Osteocyte (in vitro differentiated cells): ENCODE measurements at regions not wholly inside any gene's neighbourhood (a gene's known extent, or its start where the extent isn't known, plus 50 kb on each side); places are given as distances from the start of the nearest gene placed in this dataset.

ENCODE experiments used
- DNase-seq: peaks from one replicate; pipeline ENCODE4 v3.0.0; 2021; ENCODE audit warnings: mixed read lengths; ENCODE audit not compliant: unreplicated experiment; ENCODE audit errors: extremely low spot score
- H3K27ac Mint-ChIP-seq: one replicate; pipeline ENCODE4 v1.8.0; 2021; ENCODE audit warnings: mild to moderate bottlenecking, mixed read lengths; ENCODE audit not compliant: unreplicated experiment
- H3K27me3 Mint-ChIP-seq: one replicate; pipeline ENCODE4 v1.8.0; 2021; ENCODE audit warnings: mixed read lengths; ENCODE audit not compliant: unreplicated experiment
- H3K36me3 Mint-ChIP-seq: one replicate; pipeline ENCODE4 v1.8.0; 2021; ENCODE audit warnings: mixed read lengths; ENCODE audit not compliant: unreplicated experiment
- H3K4me1 Mint-ChIP-seq: one replicate; pipeline ENCODE4 v1.8.0; 2021; ENCODE audit warnings: mixed read lengths; ENCODE audit not compliant: unreplicated experiment
- H3K4me3 Mint-ChIP-seq: one replicate; pipeline ENCODE4 v1.8.0; 2021; ENCODE audit warnings: mild to moderate bottlenecking, moderate library complexity, mixed read lengths; ENCODE audit not compliant: unreplicated experiment
- H3K9me3 Mint-ChIP-seq: one replicate; pipeline ENCODE4 v1.8.0; 2021; ENCODE audit warnings: mixed read lengths; ENCODE audit not compliant: unreplicated experiment
- CTCF ChIP-seq: fragments of 200-600 bp; sonication (generic); IDR thresholded peaks from 2 replicates; pipeline ENCODE4 v1.5.0; 2021; ENCODE audit warnings: antibody characterized with exemption, mild to moderate bottlenecking, moderate library complexity

DNA sequence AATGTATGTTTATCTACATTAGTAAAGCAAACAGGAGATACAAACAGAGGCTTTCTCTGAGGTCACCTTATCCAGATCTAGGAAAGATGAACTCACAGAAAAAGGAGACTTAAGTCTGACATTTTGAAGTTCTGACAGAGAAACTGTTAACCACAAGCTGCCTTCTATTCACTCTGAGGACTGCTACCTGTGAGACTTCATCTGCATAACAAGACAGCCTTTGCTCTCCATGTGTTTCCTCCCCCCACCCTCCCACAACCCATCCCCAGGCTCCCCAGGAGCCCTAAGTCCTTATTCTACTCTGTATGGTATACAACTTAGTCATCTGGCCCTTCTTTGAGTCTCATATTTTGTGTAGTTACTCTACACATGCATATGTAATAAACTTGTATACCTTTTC, 699.0 kb downstream of the FGF9 start:
- Mint-ChIP-seq H3K36me3 (no peaks in the 10 kb centered on the region), H3K4me1 (no peaks in the 10 kb centered on the region), H3K4me3 (no peak overlapping the region), H3K27me3 (no peaks in the 10 kb centered on the region), H3K27ac (no peak overlapping the region), H3K9me3 (peaks cover 56% of the 10 kb centered on the region)
- no peak for DNase-seq
- no peak for TF ChIP-seq CTCF

- Mint-ChIP-seq H3K9me3 (peaks cover 44% of the 10 kb centered on the region), H3K27ac (no peak overlapping the region), H3K36me3 (no peaks in the 10 kb centered on the region), H3K4me1 (no peaks in the 10 kb centered on the region), H3K4me3 (no peak overlapping the region), H3K27me3 (no peaks in the 10 kb centered on the region)
- DNase-seq, result no peak
- TF ChIP-seq CTCF, result no peak
Observed at GRCh38 chr13:22372261-22372660, 701.4 kb downstream of the FGF9 start.

DNA sequence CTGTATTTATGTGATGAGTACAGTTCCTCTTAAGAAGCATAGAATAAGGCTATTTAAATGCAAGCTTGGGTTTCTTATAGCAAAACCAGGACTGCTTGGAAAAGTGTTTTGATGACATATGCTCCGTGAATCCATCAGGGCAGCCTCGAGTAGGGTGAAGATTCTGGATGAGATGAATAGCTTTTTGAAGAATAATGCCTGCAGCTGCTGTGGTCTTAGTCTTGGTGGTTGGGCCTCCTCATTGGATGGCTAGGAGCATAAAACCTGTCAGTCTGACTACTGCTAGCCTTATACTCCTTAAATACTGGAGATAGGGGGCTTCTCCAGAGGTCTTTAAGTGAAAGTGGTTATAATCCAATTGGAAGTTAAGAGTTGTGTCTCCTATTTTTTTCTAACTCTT, 704.3 kb downstream of the FGF9 start:
- no peak overlapping the region for H3K4me3 Mint-ChIP-seq
- H3K27me3 Mint-ChIP-seq, result no peaks in the 10 kb centered on the region
- peaks cover 42% of the 10 kb centered on the region for H3K9me3 Mint-ChIP-seq
- no peak for TF ChIP-seq CTCF
- H3K36me3 Mint-ChIP-seq, result no peaks in the 10 kb centered on the region
- no peak for DNase-seq
- H3K27ac Mint-ChIP-seq, result no peak overlapping the region
- no peaks in the 10 kb centered on the region for H3K4me1 Mint-ChIP-seq

DNA sequence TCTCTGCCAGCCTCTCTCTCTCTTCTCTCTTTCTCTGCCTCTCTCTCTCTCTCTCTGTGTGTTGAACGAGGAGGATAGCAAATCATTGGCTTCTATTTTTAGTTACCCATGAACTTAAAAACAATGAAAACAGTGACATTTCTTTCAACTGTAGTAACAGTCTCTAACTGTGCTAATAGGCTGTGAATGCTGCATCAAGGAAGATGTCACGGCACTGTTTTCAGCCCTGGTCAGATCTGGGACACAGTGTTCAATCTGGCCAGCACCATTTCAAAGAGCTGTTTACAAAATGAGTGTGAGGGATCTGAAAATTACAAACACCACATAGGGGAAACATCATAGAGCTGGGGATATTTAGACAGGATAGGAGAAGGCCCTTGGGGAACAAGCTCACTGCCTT, 717.0 kb downstream of the FGF9 start:
- Mint-ChIP-seq H3K4me3 (no peak overlapping the region), H3K9me3 (peaks cover 34% of the 10 kb centered on the region), H3K36me3 (no peaks in the 10 kb centered on the region), H3K4me1 (no peaks in the 10 kb centered on the region), H3K27me3 (no peaks in the 10 kb centered on the region), H3K27ac (no peak overlapping the region)
- no peak for DNase-seq
- TF ChIP-seq CTCF, result no peak

DNA sequence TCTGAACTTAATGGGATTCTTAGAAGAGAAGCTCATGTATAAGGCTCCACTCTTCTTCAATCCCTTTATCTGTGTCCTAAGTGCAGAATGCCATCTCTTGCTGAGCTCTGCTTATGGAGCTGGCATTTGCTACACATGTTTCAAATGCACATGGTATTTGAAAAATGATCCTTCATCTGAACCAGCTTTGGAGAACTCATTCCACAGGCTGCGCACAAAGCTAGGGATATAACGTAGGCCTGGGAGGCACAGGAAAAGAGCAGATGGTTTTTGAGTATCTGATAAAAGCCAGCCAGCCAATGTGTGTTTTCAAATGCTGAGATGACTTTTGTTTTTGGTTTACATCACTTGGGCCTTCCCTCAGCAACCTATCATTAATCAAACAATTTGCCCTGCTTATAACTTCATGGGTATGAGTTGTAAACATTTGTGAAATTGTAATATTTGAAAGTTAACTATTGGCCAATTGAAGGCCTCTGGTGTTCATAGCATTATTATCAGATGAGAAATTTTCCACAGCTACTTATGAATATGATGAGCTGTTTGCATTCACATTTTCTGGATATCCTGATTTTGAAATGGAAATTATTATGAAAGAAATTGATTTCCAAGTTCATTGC, 729.0 kb downstream of the FGF9 start:
- Mint-ChIP-seq H3K4me3 (no peak overlapping the region), H3K27ac (no peak overlapping the region)

More for the DNA sequence above, 729.0 kb downstream of the FGF9 start:
- H3K4me1 Mint-ChIP-seq, result no peaks in the 10 kb centered on the region
- TF ChIP-seq CTCF, result no peak
- H3K9me3 Mint-ChIP-seq, result peaks cover 23% of the 10 kb centered on the region
- H3K36me3 Mint-ChIP-seq, result no peaks in the 10 kb centered on the region
- no peak for DNase-seq
- H3K27me3 Mint-ChIP-seq, result no peaks in the 10 kb centered on the region
